ENCODE measurements at regions not wholly inside any gene's neighbourhood (a gene's known extent, or its start where the extent isn't known, plus 50 kb on each side); places are given as distances from the start of the nearest gene placed in this dataset.
"Not testable (repeated sequence)": the region's sequence is repeated elsewhere in the genome, so short reads cannot be mapped to it uniquely, and the experiment has no call there.

GRCh38 chr9:68593760-68594159, 53.1 kb upstream of the TMEM252 start:
- H3K27ac ChIP-seq; H3K27me3 ChIP-seq; H3K9me3 ChIP-seq (ENCODE audit: low read depth); DNase-seq (ENCODE audit: low read depth in 1 of 2, low spot score in 1 of 2); H3K4me1 ChIP-seq (ENCODE audit: low read depth); H3K4me3 ChIP-seq; H3K36me3 ChIP-seq: not testable (repeated sequence)

DNA sequence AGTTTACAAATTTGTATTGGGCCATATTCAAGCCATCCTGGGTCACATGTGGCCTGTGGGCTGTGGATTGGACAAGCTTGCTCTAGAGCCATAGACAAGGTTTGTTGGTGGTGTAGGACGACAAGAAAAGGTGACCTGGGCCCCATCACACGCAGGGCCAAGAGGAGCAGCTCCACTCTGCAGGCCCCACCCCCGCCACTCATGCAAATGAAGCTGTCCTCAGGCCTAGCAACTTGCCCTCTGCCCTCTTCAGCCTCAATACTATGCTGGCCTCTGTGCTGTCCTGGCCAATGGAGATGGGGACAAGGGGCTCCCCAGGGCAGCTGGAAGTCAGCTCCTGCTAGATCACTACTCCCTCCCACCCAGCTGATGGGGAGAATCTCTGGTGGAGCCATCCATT, 55.2 kb upstream of the TMEM252 start:
- no peak overlapping the region for H3K27ac ChIP-seq
- no peak for TF ChIP-seq CTCF (IDR thresholded peaks at IDR 0.05; ENCODE audit: low read depth, low read length)
- no peaks in the 10 kb centered on the region for H3K4me1 ChIP-seq (ENCODE audit: low read depth)
- no peak for DNase-seq (ENCODE audit: low read depth in 1 of 2, low spot score in 1 of 2)
- H3K27me3 ChIP-seq = no peaks in the 10 kb centered on the region
- no peaks in the 10 kb centered on the region for H3K36me3 ChIP-seq
- no peak overlapping the region for H3K4me3 ChIP-seq
- no peaks in the 10 kb centered on the region for H3K9me3 ChIP-seq (ENCODE audit: low read depth)

GRCh38 chr9:68597362-68597997, 56.8 kb upstream of the TMEM252 start:
- no peak for TF ChIP-seq CTCF (IDR thresholded peaks at IDR 0.05; ENCODE audit: low read depth, low read length)
- no peak overlapping the region for H3K4me3 ChIP-seq
- no peaks in the 10 kb centered on the region for H3K36me3 ChIP-seq
- no peaks in the 10 kb centered on the region for H3K9me3 ChIP-seq (ENCODE audit: low read depth)
- no peaks in the 10 kb centered on the region for H3K4me1 ChIP-seq (ENCODE audit: low read depth)
- DNase-seq (ENCODE audit: low read depth in 1 of 2, low spot score in 1 of 2) = no peak
- H3K27me3 ChIP-seq = peaks cover 4% of the 10 kb centered on the region
- H3K27ac ChIP-seq = no peak overlapping the region

GRCh38 chr9:68599826-68600225, 59.1 kb upstream of the TMEM252 start:
- no peak for DNase-seq (ENCODE audit: low read depth in 1 of 2, low spot score in 1 of 2)
- Histone ChIP-seq H3K4me3 (no peak overlapping the region), H3K9me3 (ENCODE audit: low read depth) (no peaks in the 10 kb centered on the region), H3K27ac (no peak overlapping the region), H3K4me1 (ENCODE audit: low read depth) (no peaks in the 10 kb centered on the region), H3K27me3 (peaks cover 7% of the 10 kb centered on the region), H3K36me3 (no peaks in the 10 kb centered on the region)
- TF ChIP-seq CTCF (IDR thresholded peaks at IDR 0.05; ENCODE audit: low read depth, low read length) = no peak

DNA sequence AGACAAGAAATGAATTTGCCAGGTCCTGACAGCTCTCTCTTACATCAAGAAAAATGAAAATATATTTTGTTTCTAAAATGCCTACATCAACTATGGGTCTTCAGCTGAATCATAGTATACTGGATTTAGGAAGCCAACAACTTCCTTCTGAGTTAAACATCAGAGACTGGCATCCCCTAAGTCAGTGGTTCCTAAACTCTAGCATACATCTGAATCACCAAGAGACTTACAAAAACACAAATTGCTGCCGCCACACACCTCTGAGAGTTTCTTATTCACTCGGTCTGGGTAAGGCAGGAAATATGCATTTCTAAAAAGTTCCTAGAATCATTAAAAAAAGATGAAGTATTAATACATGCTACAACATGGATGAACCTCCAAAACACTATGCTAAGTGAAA, 60.4 kb upstream of the TMEM252 start:
- no peak for TF ChIP-seq CTCF (IDR thresholded peaks at IDR 0.05; ENCODE audit: low read depth, low read length)
- Histone ChIP-seq H3K36me3 (no peaks in the 10 kb centered on the region), H3K9me3 (ENCODE audit: low read depth) (no peaks in the 10 kb centered on the region), H3K4me3 (no peak overlapping the region), H3K27me3 (peaks cover 7% of the 10 kb centered on the region), H3K27ac (no peak overlapping the region), H3K4me1 (ENCODE audit: low read depth) (no peaks in the 10 kb centered on the region)
- DNase-seq (ENCODE audit: low read depth in 1 of 2, low spot score in 1 of 2) = no peak

- no peak for TF ChIP-seq CTCF (IDR thresholded peaks at IDR 0.05; ENCODE audit: low read depth, low read length)
- Histone ChIP-seq H3K27ac (no peak overlapping the region), H3K27me3 (peaks cover 10% of the 10 kb centered on the region), H3K4me1 (ENCODE audit: low read depth) (no peaks in the 10 kb centered on the region), H3K4me3 (no peak overlapping the region), H3K36me3 (no peaks in the 10 kb centered on the region), H3K9me3 (ENCODE audit: low read depth) (no peaks in the 10 kb centered on the region)
- DNase-seq (ENCODE audit: low read depth in 1 of 2, low spot score in 1 of 2) = no peak
Observed at GRCh38 chr9:68603371-68603770, 62.7 kb upstream of the TMEM252 start.

All from cardiac muscle cell (in vitro differentiated cells and primary cell).